ENCODE measurements at regions not wholly inside any gene's neighbourhood (a gene's known extent, or its start where the extent isn't known, plus 50 kb on each side); places are given as distances from the start of the nearest gene placed in this dataset.

DNA sequence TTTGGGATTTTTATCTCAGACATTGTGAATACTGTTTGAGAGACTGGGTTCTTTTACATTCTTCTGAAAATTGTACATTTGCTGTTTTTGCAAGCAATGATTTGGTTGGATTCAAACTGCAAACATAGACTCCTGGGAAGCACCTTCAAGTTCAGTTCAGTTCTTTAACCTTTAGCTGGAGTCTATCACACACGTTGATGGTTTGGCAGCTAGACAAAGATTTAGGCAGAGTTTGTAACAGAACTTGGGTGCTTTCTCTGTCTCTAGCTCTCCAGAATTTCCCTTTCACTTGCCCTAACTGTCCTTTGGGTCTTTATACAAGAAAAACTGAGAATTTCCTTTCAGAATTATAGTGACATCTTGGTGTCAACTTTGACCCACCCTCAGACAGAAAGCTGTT is 556.6 kb downstream of the DIAPH3 start:
- no peak for TF ChIP-seq XRCC5 (optimal IDR thresholded peaks at IDR 0.05; ENCODE audit: low read length)
- H2AFZ ChIP-seq (ENCODE audit: low read length), result no peak overlapping the region
- H3K4me1 ChIP-seq (ENCODE audit: insufficient read depth, low read length), result no peaks in the 10 kb centered on the region
- no peaks in the 10 kb centered on the region for H3K27me3 ChIP-seq (ENCODE audit: control insufficient read depth in 1 of 2, insufficient read depth in 2 of 2, low read length in 2 of 2)
- no peaks in the 10 kb centered on the region for H3K79me2 ChIP-seq (ENCODE audit: insufficient read depth, low read length)
- in situ Hi-C loops (cut with HindIII; ENCODE audit: extremely low pct_ligation_motif_present, low pct_unique_long_range_greater_than_20kb), result no loop called here
- H3K36me3 ChIP-seq (replicated peaks in 1 of 2; ENCODE audit: control insufficient read depth in 1 of 2, insufficient read depth in 2 of 2, low read length in 2 of 2), result no peaks in the 10 kb centered on the region
- DNase-seq (ENCODE audit: low spot score), result no peak
- no peak for ATAC-seq
- H4K20me1 ChIP-seq (ENCODE audit: insufficient read depth, low read length), result no peaks in the 10 kb centered on the region; the same call in 1 of the 2 replicates
- WGBS (ENCODE audit: low lambda C conversion rate), result 16% methylated on average over 1 of the region's 1 CpG
- ChIA-PET POLR2A (no interaction called here), CTCF (ENCODE audit: low intra/inter-chr PET ratio, low total read pairs) (no interaction called here)
- intact Hi-C loops (cut with micrococcal nuclease; ENCODE audit: unreplicated experiment), result no loop called here
- H3K4me3 ChIP-seq (replicated peaks in 1 of 3; ENCODE audit: insufficient read depth in 1 of 3, low read depth in 2 of 3, low read length in 3 of 3), result no peak overlapping the region
- no TSS peak for BruUV-seq (replicated peaks)
- no peak overlapping the region for H3K9ac ChIP-seq (ENCODE audit: insufficient read depth, low read depth, low read length)
- no peak overlapping the region for H3K4me2 ChIP-seq (ENCODE audit: low read depth, low read length)
- H3K27ac ChIP-seq (ENCODE audit: extremely low read length, insufficient read depth, low read length), result no peak overlapping the region
- H3K9me3 ChIP-seq (ENCODE audit: low read length), result no peaks in the 10 kb centered on the region
- FAIRE-seq, result no peak

DNA sequence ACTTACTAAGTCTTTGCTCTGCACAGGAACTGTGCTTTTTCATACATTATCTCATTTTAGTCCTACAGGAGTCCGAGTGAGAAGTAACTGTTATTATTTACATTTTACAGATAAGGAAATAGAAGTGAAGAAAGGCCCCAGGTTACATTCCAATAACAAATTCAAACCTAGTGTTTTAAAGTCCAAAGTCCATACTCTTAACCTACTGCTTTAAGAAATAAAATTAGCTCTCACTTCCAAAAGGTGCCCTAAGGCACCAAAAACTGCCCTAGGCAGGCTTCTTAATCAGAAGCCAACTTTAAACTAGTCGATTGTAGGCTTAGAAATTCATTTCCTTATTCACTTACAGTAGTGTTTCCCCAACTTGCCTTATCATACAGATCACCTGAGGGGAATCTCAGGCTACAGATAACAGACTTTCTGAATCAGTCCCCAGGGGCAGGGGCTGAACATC is 555.9 kb downstream of the DIAPH3 start:
- Histone ChIP-seq H3K4me3 (replicated peaks in 1 of 3; ENCODE audit: insufficient read depth in 1 of 3, low read depth in 2 of 3, low read length in 3 of 3) (no peak overlapping the region), H3K4me1 (ENCODE audit: insufficient read depth, low read length) (no peaks in the 10 kb centered on the region), H3K4me2 (ENCODE audit: low read depth, low read length) (no peak overlapping the region), H2AFZ (ENCODE audit: low read length) (no peak overlapping the region), H3K9me3 (ENCODE audit: low read length) (no peaks in the 10 kb centered on the region), H3K79me2 (ENCODE audit: insufficient read depth, low read length) (no peaks in the 10 kb centered on the region), H4K20me1 (ENCODE audit: insufficient read depth, low read length) (no peaks in the 10 kb centered on the region; the same call in 1 of the 2 replicates), H3K27me3 (ENCODE audit: control insufficient read depth in 1 of 2, insufficient read depth in 2 of 2, low read length in 2 of 2) (no peaks in the 10 kb centered on the region), H3K9ac (ENCODE audit: insufficient read depth, low read depth, low read length) (no peak overlapping the region), H3K36me3 (replicated peaks in 1 of 2; ENCODE audit: control insufficient read depth in 1 of 2, insufficient read depth in 2 of 2, low read length in 2 of 2) (no peaks in the 10 kb centered on the region), H3K27ac (ENCODE audit: extremely low read length, insufficient read depth, low read length) (no peak overlapping the region)
- BruUV-seq (replicated peaks), result no TSS peak
- FAIRE-seq (no peak), ATAC-seq (no peak), DNase-seq (ENCODE audit: low spot score) (no peak)
- WGBS (ENCODE audit: low lambda C conversion rate), result 3% methylated on average over 2 of the region's 2 CpGs
- intact Hi-C loops (cut with micrococcal nuclease; ENCODE audit: unreplicated experiment) (no loop called here), in situ Hi-C loops (cut with HindIII; ENCODE audit: extremely low pct_ligation_motif_present, low pct_unique_long_range_greater_than_20kb) (no loop called here)
- ChIA-PET CTCF (ENCODE audit: low intra/inter-chr PET ratio, low total read pairs) (no interaction called here), POLR2A (no interaction called here)
- TF ChIP-seq, protein P1, sequence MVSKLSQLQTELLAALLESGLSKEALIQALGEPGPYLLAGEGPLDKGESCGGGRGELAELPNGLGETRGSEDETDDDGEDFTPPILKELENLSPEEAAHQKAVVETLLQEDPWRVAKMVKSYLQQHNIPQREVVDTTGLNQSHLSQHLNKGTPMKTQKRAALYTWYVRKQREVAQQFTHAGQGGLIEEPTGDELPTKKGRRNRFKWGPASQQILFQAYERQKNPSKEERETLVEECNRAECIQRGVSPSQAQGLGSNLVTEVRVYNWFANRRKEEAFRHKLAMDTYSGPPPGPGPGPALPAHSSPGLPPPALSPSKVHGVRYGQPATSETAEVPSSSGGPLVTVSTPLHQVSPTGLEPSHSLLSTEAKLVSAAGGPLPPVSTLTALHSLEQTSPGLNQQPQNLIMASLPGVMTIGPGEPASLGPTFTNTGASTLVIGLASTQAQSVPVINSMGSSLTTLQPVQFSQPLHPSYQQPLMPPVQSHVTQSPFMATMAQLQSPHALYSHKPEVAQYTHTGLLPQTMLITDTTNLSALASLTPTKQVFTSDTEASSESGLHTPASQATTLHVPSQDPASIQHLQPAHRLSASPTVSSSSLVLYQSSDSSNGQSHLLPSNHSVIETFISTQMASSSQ (IDR thresholded peaks at IDR 0.05; ENCODE audit: low read depth), result no peak
- TF ChIP-seq, protein P1 (CRISPR knock-in tag; IDR thresholded peaks at IDR 0.05; ENCODE audit: borderline replicate concordance), result no peak
- TF ChIP-seq KMT2B (CRISPR knock-in tag; IDR thresholded peaks at IDR 0.05), result no peak
- TF ChIP-seq, protein P2, sequence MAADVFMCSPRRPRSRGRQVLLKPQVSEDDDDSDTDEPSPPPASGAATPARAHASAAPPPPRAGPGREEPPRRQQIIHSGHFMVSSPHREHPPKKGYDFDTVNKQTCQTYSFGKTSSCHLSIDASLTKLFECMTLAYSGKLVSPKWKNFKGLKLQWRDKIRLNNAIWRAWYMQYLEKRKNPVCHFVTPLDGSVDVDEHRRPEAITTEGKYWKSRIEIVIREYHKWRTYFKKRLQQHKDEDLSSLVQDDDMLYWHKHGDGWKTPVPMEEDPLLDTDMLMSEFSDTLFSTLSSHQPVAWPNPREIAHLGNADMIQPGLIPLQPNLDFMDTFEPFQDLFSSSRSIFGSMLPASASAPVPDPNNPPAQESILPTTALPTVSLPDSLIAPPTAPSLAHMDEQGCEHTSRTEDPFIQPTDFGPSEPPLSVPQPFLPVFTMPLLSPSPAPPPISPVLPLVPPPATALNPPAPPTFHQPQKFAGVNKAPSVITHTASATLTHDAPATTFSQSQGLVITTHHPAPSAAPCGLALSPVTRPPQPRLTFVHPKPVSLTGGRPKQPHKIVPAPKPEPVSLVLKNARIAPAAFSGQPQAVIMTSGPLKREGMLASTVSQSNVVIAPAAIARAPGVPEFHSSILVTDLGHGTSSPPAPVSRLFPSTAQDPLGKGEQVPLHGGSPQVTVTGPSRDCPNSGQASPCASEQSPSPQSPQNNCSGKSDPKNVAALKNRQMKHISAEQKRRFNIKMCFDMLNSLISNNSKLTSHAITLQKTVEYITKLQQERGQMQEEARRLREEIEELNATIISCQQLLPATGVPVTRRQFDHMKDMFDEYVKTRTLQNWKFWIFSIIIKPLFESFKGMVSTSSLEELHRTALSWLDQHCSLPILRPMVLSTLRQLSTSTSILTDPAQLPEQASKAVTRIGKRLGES (CRISPR knock-in tag; IDR thresholded peaks at IDR 0.05; ENCODE audit: borderline replicate concordance), result no peak
- TF ChIP-seq NR3C1 (CRISPR knock-in tag; IDR thresholded peaks at IDR 0.05), result no peak
- TF ChIP-seq ZNF598 (CRISPR knock-in tag; IDR thresholded peaks at IDR 0.05; ENCODE audit: borderline replicate concordance), result no peak
- TF ChIP-seq, protein P3, sequence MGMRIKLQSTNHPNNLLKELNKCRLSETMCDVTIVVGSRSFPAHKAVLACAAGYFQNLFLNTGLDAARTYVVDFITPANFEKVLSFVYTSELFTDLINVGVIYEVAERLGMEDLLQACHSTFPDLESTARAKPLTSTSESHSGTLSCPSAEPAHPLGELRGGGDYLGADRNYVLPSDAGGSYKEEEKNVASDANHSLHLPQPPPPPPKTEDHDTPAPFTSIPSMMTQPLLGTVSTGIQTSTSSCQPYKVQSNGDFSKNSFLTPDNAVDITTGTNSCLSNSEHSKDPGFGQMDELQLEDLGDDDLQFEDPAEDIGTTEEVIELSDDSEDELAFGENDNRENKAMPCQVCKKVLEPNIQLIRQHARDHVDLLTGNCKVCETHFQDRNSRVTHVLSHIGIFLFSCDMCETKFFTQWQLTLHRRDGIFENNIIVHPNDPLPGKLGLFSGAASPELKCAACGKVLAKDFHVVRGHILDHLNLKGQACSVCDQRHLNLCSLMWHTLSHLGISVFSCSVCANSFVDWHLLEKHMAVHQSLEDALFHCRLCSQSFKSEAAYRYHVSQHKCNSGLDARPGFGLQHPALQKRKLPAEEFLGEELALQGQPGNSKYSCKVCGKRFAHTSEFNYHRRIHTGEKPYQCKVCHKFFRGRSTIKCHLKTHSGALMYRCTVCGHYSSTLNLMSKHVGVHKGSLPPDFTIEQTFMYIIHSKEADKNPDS (CRISPR knock-in tag; IDR thresholded peaks at IDR 0.05), result no peak
- no peak for TF ChIP-seq ATM (IDR thresholded peaks at IDR 0.05; ENCODE audit: borderline replicate concordance)
- TF ChIP-seq CHCHD3 (CRISPR knock-in tag; IDR thresholded peaks at IDR 0.05), result no peak

Measured in HepG2 (cell line).